NCI-H524 treated with DMSO at 0.1 percent for 48 hours (cell line): ENCODE measurements at regions not wholly inside any gene's neighbourhood (a gene's known extent, or its start where the extent isn't known, plus 50 kb on each side); places are given as distances from the start of the nearest gene placed in this dataset.
"Not testable (repeated sequence)": the region's sequence is repeated elsewhere in the genome, so short reads cannot be mapped to it uniquely, and the experiment has no call there.

Experiments used
- DNase-seq: peaks from one replicate; lab custom pipeline; 2025; lab: John Stamatoyannopoulos, UW

DNA sequence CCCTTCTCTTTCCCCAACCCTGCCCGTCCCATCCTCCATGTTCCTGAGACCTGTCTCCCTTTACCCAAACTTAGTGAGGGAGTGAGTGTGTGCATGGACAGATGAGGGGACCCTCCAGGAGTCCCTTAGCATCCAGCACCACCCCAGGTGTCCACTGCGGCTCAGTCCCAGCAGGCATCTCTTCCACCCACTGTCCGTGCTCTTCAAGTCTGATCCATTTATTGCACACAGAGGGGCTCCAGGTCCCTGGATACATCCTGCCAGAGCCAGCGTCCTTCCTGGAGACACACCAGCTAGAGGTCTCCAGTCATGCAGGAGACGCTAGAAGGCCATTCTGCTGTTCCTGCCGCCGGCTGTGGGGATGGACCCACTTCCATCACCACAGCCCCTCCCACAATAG is 239.2 kb downstream of the ADGRD1 start:
- DNase-seq, result no peak

DNA sequence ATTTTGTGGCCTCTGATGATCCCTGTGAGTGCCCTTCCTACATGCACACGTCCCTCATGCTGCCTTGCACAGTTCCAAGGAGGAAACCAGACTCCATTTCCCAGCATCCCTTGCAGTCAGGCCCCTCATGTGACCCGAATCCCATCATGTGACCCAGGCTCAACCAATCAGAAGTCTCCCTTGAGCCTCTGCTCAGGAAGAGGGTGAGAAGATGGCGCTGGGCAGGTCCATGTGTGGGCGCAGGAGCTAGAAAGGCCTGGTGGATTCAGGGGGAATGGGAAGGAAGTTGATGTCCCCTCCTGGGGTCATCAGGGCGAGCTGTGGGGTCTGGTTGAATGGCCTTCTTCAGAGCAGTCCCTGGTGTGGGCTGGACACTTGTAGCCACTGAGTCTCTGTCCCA is 240.5 kb downstream of the ADGRD1 start:
- DNase-seq, result no peak

DNA sequence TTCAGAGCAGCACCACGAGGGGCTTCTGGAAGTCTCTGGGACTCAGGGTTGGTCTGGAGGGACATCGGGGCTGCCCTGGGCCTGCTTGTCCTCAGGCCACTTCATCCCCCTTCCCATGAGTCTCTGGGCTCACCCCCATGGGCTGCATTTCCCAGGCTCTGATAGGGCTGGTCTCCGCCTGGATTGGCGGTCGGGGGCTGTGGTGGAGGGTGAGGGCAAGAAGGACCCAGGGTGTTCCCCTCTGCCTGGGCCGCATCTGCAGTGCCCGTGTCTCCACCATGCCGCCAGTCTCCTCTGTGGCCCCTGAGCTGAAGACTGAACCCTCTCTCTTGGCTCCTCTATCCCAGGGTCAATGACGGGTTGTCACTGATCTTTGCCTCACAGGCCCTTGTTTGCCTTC is 242.1 kb downstream of the ADGRD1 start:
- no peak for DNase-seq

DNA sequence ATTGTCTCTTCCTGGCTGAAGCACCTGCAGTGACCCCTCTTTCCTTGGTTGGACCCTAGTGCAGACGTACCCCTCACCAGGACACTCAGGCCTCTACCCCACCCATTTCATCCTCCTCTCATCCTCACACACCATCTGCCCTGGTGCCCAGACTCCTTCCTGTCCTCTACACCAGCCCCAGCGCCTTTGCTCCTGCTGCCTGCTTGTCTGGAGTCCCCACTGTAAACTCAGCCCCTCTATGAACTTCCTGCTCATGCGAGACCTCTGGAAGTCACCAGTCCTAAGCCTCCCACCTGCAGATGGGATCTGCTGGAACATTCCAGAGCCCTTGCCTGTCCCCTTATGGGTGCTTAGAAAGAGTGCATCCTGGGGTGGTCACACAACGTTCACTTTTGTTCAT is 242.5 kb downstream of the ADGRD1 start:
- no peak for DNase-seq

DNA sequence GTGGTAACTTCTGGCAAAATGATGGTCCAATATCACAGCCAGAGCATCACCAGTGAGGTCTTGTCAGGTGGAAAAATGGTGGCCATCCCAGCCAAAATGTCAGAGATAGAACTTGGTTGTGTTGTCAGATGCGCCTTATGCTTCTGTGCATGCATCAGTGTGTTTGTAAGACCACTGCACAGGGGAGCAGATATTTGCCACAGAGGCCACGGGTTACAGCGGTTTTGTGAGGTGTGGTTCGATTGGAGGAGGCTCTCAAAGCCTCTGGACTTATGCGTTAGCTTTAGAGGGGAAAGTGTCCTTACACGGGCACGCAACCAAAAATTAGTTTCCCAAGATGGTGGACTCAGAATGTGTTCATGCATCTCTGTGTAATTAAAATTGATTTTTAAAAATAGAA is 243.8 kb downstream of the ADGRD1 start:
- DNase-seq, result no peak

DNA sequence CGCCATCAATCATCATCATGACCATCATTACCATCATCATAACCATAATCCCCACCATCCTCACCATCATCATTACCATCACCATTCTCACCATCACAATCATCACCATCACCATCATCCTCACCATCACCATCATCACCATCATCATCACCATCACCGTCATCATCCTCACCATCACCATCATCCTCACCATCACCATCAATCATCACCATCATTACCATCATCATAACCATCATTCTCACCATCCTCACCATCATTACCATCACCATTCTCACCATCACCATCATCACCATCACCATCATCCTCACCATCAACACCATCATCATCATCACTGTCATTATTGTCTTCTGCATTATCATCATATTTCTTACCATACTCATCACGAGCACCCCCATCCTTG is 245.5 kb downstream of the ADGRD1 start:
- DNase-seq, result no peak

DNA sequence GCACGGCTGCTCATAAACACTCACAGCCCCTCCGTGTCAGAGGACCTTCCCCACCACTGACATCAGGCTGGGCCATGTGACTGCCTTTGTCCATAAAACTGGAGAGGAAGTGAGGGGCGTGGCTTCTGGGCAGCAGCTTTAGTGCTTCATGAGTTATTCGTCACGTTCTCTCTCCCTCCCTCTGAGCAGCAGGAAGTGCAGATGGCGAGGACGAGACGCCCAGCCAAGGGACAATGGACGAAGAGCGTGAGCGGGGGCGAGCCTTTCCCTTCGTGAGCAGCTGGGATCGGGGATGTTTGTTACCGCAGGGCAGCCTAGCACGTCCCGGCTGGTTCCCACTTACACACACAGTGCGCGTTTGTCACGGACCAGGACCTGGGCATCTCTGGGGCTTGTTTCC is 248.2 kb downstream of the ADGRD1 start:
- DNase-seq, result not testable (repeated sequence)

DNA sequence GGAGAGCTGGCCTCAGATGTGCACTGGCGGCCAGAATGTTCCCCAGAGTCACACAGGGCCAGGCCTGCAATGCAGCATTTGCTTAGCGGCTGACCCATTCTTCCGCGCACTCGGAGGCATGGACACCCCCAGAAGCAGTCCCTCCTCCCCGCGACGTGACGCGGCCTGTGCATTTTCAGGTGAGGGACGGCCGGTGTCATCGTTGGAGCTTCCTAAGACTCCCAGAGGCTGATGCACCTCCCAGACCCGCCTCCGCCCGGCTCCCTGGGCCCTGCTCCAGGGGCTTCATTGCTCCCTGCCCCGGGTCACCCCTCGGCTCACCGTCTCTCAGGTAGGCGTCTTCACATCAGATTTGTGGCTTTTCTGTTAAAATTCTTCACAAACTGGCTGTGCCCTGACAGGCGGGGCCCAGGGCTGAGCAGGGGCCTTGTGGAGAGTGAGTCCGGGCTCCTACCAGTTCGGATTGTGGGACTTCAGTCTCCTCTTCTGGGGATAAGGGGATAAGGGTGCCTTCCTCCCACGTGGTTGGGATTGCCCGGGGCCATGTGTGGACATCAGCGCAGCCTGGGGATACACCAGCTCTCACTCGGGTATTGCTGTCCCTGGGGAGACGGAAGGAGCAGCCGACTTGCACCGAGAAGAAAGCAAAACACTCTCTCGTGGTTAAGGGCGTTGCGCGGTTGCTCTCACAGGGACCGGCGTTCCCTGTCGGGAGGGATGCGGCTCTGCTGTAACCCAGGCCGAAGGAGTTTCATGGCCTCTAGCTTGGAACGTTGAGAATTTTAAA is 249.1 kb downstream of the ADGRD1 start:
- DNase-seq, result no peak

DNA sequence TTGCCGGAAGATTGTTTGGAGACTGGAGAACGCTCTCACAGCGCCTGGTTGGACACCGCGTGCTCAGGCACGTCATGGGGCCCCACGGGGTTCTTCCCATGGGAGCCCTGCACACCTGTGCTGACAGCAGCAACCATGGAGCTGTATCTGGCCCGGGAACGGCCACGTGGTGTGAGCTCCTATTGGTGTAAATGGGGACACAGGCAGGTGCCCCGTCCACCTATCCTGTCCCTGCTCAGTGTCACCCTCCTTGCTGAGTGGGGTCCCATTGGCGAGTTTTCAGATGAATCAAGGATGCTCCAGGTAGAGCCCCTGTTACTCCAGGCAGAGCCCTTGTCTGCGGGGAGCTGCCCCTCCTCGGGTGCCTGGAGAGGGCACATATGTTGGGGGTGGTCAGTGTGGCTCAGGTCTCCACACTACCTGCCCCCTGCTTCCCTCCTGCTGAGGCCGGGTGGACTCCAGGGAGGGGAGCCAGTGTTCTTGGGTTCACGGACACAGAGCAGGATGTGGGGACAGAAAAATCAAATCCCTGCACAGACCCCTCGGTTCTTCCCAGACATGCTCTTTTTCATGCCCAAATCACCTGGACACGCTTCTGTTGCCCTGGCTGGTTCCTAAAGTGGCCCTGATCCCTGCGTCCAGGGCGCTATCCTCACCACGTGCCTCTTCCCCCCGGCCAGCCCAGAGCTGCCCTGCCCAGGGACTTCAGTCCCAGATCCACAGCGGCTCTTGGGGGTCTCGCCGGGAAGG is 250.1 kb downstream of the ADGRD1 start:
- no peak for DNase-seq

DNA sequence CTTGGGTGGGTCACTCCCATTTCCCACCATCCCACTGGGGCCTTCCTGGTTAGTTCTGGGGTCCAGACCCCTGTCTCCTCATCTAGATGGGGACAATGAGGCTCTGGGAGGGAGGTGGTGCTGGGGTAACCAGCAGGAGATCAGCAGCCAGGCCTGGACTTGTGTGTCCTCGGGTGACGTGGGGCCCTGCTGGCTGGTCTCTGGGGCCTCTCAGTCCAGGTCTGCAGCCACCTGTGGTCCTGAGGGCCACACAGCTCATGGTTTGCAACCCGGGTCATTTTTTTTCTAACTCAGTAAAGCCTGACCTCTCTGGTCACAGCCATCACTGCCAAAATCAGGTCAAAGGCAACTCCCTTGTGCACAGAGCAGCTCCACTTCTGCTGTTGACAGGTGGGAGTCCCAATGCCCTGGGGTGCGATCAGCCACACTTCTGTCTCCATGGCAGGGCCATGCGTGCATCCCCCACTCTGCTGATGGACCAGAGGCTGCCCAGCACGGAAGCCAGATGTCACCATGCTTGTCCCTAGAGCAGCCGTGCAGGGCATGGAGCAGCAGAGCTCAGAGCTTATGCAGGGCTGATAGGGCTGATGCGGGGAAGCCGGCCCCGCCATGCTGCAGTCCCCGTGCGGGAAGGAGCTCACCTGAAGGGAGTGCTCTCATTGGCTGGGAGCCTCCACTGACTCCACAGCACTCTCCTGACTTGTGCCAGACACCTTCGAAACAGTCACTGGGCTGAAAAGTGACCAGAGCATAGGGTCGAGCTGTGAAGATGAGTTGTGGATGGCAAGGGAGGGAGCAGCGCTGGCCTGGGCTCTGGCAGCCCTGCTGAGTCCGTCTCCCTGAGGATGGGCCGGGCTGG is 250.9 kb downstream of the ADGRD1 start:
- DNase-seq, result no peak

DNA sequence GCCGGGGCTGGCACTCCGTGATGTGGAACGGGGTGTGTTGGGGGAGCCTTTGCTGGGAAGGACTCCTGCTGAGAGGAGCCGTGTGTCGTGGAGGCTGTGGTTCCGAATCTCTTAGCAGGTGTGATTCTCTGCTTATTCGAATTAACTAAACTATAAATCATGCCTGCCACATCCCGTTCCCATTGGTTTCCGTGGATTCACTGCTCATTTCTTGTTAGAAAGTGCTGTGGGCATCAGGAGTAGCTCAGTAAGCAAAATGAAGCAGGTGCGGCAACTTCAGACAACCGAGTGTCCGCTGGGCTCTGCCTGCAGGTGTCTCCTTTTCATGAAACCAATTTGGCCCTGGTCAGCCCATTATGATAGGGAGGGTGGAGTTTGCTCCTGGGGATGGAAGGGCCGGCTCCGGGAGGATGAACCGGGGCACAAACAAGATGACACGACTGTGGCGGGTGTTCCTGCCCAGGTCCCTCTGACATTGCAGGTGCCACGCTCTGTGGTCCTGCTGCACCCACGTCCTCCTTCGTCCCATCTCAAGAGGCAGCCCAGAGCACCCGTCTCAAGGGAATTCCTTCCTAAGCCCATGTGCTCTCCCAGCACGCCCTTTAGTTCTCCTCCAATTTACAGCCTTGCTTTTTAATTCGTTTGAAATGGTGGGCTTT is 251.7 kb downstream of the ADGRD1 start:
- not testable (repeated sequence) for DNase-seq

DNA sequence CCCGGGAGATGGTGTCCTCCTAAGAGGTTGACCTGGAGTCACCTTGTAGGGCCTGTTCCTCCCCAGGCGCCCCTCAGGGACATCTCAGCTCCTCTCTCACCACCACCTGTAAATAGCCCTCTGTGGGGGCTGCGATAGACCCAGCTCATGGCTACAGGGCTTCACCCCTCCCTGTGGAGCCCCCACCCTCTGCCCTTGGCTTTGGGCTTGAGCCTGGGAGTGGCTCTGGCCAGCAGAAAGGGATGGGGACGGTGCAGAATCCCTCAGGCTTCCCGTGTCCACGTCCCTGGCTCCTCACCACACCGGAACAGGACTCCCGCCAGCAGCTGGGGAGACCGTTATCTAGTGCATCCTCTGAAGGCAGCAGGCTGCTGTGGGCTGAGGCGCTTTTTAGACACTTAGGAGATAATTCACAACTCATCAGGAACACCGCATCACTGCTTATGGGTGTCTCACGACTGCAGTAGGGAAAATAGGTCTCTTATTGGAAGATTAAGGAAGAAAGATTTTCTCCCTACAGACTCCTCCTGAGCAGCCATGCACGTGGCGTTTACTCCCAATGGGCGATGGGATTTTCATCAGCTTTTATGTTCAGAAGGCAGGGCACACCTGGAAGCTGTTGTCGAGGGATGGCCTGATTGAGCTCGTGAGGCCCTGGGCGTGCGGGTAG is 253.1 kb downstream of the ADGRD1 start:
- not testable (repeated sequence) for DNase-seq

DNA sequence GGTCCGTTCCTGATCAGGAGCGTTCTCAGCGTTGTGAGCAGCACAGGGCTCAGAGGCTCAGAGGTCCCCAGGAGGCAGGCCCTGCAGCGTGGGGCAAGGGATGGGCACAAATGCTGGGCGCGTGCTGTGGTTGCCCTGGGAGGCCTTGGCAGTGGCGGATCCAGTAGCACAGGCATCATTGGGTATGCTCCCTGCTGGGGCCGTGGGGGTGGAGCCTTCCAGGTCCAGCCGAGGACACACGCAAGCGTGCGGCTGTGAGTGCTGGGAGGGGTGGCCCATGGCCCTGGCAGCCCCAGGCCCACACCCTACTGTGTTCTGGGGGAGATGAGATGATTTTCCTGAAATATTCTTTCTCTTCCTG is 253.6 kb downstream of the ADGRD1 start:
- not testable (repeated sequence) for DNase-seq

DNA sequence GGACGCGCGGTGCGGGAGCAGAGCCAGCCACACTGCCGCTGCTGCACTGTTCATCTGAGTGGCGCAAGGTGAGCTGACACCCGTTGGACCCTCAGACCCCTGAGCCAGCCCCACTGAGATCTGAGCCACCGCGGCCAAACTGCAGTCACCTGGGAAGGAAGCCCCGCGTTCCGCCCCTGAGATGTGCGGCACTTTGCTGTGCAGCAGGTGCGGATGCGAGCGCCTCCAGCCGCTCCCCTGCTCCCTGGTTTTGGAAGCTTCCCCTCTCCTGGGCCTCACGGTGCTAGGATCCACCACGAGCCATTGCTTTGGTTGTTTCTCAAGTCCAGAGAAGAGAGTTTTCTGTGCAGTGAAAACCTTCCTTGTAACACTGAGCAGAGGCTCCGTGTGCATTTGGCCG is 254.1 kb downstream of the ADGRD1 start:
- DNase-seq, result not testable (repeated sequence)

DNA sequence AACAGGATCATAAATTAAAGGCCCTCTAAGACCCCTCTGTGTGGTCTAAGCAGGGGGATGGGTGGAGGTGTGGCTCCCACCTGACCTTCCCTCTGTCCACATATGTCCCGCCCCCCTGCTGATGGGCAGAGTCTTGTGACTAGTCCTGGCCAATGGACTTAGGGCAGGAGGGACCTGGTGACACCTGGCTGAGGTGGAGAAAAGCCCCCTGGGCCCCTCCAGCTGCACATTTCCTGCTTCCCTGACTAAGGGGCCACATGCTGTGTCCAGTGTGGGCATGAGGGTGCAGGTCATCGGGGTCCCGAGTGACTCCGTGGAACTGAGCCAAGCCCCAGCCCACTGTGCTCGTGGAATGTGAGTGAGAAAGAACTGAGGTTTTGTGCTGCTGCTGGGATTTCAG is 254.7 kb downstream of the ADGRD1 start:
- DNase-seq, result no peak

DNA sequence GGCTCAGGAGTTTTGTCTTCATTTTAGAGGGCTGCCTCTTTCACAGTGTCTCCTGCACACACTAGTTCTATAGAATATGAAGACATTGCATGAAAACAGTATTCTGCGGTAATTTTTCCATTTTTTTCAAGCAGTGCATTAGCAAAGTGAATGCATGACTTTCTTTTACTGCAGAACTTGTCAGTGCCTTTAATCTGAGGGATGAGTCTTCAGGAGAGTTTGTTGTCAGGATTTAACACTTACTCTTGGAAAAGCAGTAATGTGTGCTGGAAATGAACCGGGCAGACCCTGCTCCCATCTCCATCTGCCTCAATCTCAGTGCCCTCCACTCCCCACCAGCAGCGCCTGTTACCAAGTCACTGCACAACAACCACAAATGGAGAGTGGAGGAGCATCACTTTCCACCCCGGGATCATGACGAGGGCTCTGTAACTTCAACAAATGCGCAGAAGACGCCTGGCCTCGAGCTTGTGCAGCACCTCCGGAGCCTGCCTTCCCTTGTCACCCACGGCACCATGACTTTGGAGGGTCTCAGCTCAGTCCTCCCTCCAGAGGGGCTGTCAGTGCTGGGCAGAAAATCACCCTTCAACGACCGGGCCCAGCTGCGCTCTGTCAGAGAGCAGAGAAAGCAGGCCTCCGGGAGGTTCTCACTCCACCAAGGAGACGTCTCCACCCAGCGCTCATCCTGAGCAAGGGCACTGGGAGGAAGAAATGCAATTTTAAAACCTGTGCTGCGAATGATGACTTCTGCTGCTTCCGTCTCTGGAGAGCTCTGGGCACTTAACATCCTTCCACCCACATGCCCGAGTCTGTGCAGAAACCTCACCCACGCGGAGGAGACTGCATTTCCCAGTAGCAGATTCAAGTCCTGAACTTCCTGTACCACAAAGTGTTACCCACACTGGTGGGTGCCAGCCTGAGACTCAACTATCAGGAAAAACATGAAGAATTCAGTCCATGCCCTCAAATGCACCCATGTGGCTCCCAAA is 255.7 kb downstream of the ADGRD1 start:
- DNase-seq, result no peak

DNA sequence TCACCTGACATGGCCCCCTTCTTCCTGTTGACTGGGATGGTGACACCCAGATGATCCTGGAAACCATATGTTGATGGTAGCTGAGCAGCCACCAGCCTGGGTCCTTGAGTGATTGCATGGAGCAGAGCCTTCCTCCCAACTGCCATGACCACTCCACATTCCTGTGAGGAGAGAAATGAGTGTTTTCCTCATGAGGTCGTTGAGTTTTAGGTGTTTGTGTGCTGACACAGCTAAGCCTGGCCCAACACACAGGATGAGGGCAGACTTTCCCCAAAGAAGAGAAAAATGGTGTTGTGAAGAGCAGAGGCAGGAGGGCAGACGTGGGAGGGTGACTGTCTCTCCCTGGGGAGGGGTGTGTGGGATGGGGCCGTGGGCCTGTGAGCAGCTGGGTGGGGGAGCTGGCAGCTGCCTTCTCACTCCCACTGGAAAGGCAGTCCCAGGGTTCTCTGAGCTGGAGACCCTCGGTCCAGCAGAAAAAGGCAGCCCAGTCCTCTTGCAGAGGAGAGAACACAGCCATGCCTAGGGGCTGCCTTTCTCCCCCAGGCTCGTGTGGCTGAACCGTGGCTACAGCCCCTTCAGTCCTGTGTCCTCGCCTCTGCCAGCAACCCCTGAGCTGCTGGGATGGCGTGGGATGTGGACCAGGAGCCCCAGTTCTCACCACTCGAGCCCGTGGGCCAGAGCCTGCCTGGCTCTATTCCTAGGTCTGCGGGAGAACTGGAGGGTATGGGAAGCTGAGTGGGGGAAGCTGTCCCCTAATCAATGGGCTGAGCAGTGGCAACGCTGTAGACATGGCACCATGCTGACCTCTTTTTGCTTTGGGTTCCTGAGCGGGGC is 257.0 kb downstream of the ADGRD1 start:
- DNase-seq, result no peak

DNA sequence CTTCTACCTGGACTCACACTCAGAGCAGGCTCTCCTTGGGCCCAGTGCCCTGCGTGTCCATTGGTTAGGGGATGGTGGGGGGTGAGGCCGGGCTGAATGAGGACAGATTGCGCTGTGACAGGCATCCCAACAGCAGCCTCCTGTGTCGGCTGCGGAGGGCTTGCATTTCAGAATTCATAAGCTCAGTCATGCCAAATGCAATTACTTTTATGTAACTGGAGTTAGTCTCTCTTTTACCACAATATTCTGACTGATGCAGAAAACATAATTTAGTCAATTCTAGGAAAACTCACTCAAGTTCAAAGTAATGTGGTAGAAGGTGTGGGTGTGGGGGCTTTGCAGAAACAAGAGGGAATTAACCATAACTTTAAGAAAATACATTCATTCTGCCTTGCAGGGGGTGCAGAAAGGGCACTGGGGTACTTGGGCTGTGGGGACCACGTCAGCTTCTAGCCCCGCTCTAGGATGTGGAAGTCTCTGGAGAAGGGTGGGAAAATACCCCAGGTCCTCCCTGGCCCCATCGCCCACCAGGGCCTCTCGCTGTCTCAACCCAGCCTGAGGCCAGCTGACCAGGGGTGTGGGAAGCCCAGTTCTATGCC is 257.7 kb downstream of the ADGRD1 start:
- DNase-seq, result no peak

DNA sequence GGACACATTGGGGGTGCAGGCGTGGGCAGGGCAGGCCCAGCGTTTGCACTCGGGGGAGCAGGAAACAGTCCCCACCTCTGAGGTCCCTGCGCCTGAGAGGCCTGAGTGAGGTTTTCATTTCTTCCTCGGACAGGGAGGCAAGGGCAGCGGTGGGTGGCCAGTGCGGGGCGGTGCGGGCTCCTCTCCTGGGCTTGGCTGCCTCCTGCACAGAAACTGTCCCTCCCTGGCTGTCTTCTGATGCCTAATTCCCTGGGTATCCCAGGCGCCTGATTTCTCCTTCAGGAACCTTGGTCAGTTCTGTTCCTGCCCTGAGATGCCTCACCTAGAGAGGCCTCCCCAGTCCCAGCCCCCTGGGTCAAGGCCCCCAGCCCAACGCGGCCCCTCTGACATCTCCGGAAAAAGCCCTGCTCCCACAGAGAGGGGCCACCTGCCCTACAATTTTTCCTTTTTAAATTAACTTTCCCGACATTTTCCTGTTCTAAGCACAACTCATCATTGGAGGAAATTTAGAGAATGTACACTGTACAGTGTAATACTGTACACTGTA is 260.3 kb downstream of the ADGRD1 start:
- DNase-seq, result no peak
